SK-N-SH treated with all-trans-retinoic acid at 6 μM for 48 hours (cell line): ENCODE measurements at regions not wholly inside any gene's neighbourhood (a gene's known extent, or its start where the extent isn't known, plus 50 kb on each side); places are given as distances from the start of the nearest gene placed in this dataset.

Experiments
- ATAC-seq: fragments of 200-7000 bp; cut with Tn5 transposase; 3 replicates; pipeline ENCODE4 v1.9.1; 2020; ENCODE audit warnings: mild to moderate bottlenecking, moderate library complexity
- ARNTL ChIP-seq: fragments of 450-650 bp; formaldehyde crosslinking; IDR thresholded peaks from 2 replicates; pipeline ENCODE4 v1.5.0; 2020; ENCODE audit warnings: low read depth, mild to moderate bottlenecking, moderate library complexity, borderline replicate concordance
- BACH2 ChIP-seq: fragments of 250-450 bp; sonication (Bioruptor Pico); IDR thresholded peaks from 2 replicates; pipeline ENCODE4 v1.9.0; 2021; ENCODE audit warnings: mild to moderate bottlenecking, borderline replicate concordance
- CSDC2 ChIP-seq: fragments of 250-450 bp; sonication (Bioruptor Pico); IDR thresholded peaks from 2 replicates; pipeline ENCODE4 v1.5.0; 2020; ENCODE audit warnings: mild to moderate bottlenecking, moderate library complexity
- CSRNP3 ChIP-seq: fragments of 250-450 bp; sonication (Bioruptor Pico); IDR thresholded peaks from 2 replicates; pipeline ENCODE4 v1.5.1; 2021; ENCODE audit warnings: mild to moderate bottlenecking, moderate library complexity
- ESRRG ChIP-seq: fragments of 250-450 bp; sonication (Bioruptor Pico); IDR thresholded peaks from 2 replicates; pipeline ENCODE4 v1.6.1; 2021; ENCODE audit warnings: mild to moderate bottlenecking
- GLIS3 ChIP-seq: fragments of 250-450 bp; sonication (Bioruptor Pico); IDR thresholded peaks from 2 replicates; pipeline ENCODE4 v1.5.0; 2020; ENCODE audit warnings: mild to moderate bottlenecking, moderate library complexity
- OSR1 ChIP-seq: fragments of 250-450 bp; sonication (Bioruptor Pico); IDR thresholded peaks from 2 replicates; pipeline ENCODE4 v1.8.0; 2022; ENCODE audit warnings: moderate library complexity, mild to moderate bottlenecking, inconsistent platforms
- PPARA ChIP-seq: fragments of 250-450 bp; sonication (Bioruptor Pico); IDR thresholded peaks from 2 replicates; pipeline ENCODE4 v1.5.0; 2020; ENCODE audit warnings: mild to moderate bottlenecking, borderline replicate concordance
- RARB ChIP-seq: fragments of 250-450 bp; sonication (Bioruptor Pico); IDR thresholded peaks from 2 replicates; pipeline ENCODE4 v1.8.0; 2021; ENCODE audit warnings: mild to moderate bottlenecking, moderate library complexity
- SNAI2 ChIP-seq: fragments of 250-450 bp; sonication (Bioruptor Pico); IDR thresholded peaks from 2 replicates; pipeline ENCODE4 v1.5.0; 2020; ENCODE audit warnings: mild to moderate bottlenecking, moderate library complexity
- TCF4 ChIP-seq: fragments of 250-450 bp; sonication (Bioruptor Pico); IDR thresholded peaks from 2 replicates; pipeline ENCODE4 v1.8.0; 2021; ENCODE audit warnings: mild to moderate bottlenecking, moderate library complexity, borderline replicate concordance
- TOX ChIP-seq: fragments of 250-450 bp; sonication (Bioruptor Pico); IDR thresholded peaks from 2 replicates; pipeline ENCODE4 v1.8.0; 2021; ENCODE audit warnings: mild to moderate bottlenecking, moderate library complexity, borderline replicate concordance
- ZC3H10 ChIP-seq: fragments of 250-450 bp; sonication (Bioruptor Pico); IDR thresholded peaks from 2 replicates; pipeline ENCODE4 v1.5.1; 2021; ENCODE audit warnings: mild to moderate bottlenecking, moderate library complexity
- ZFP3 ChIP-seq: fragments of 250-450 bp; sonication (Bioruptor Pico); IDR thresholded peaks from 2 replicates; pipeline ENCODE4 v1.5.0; 2020; ENCODE audit warnings: mild to moderate bottlenecking, moderate library complexity
- ZFP30 ChIP-seq: fragments of 450-650 bp; formaldehyde crosslinking; IDR thresholded peaks from 2 replicates; pipeline ENCODE4 v1.5.0; 2022; ENCODE audit warnings: mild to moderate bottlenecking, moderate library complexity
- ZNF565 ChIP-seq: fragments of 450-650 bp; formaldehyde crosslinking; conservative IDR thresholded peaks from 2 replicates; pipeline ENCODE4 v1.5.0; 2020; ENCODE audit warnings: low read depth, mild to moderate bottlenecking, moderate library complexity
- ZNF70 ChIP-seq: fragments of 450-650 bp; formaldehyde crosslinking; IDR thresholded peaks from 2 replicates; pipeline ENCODE4 v1.5.0; 2020; ENCODE audit warnings: mild to moderate bottlenecking, moderate library complexity
- ZNF8 ChIP-seq: fragments of 450-650 bp; formaldehyde crosslinking; IDR thresholded peaks from 2 replicates; pipeline ENCODE4 v1.5.0; 2020; ENCODE audit warnings: mild to moderate bottlenecking, moderate library complexity
- TF ChIP-seq, protein P1 (sequence below): fragments of 250-450 bp; sonication (Bioruptor Pico); IDR thresholded peaks from 2 replicates; pipeline ENCODE4 v1.8.0; 2021; ENCODE audit warnings: low read depth, mild to moderate bottlenecking, moderate library complexity, borderline replicate concordance
- TF ChIP-seq, protein P2 (sequence below): fragments of 250-450 bp; sonication (Bioruptor Pico); IDR thresholded peaks from 2 replicates; pipeline ENCODE4 v1.5.1; 2020; ENCODE audit warnings: low read depth, mild to moderate bottlenecking, moderate library complexity
- TF ChIP-seq, protein P3 (sequence below): fragments of 250-450 bp; sonication (Bioruptor Pico); IDR thresholded peaks from 2 replicates; pipeline ENCODE4 v1.5.0; 2020; ENCODE audit warnings: mild to moderate bottlenecking, moderate library complexity
- TF ChIP-seq, protein P4 (sequence below): fragments of 250-450 bp; sonication (Bioruptor Pico); IDR thresholded peaks from 2 replicates; pipeline ENCODE4 v1.8.0; 2020; ENCODE audit warnings: mild to moderate bottlenecking, moderate library complexity, borderline replicate concordance

DNA sequence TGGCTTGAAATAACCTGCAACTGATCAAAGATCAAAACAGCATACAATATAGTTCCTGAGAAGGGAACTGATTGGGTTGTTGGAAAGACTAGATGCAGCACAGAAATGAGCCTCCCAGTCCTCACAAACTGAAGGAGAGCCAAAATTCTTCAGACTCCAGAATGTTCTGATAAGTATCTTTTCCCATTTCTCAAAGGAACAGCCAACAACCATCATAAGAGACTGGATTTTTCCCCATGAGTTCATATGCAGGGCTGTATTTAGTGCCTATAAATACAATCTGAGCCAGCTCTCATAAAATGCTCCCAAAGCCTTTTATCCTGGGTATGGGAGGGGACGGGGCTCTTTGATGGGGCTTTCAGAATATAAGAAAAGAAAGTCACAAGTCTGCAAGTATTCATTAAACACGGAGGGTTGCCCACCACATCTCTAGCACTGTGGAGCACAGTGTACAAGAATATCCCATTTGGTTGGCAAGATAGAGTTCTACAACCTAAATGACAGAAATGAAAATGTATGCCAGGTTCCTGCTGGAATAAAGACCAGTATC is 50.7 kb upstream of the LYVE1 start:
- TF ChIP-seq PPARA (no peak), OSR1 (no peak), TOX (CRISPR knock-in tag) (no peak), ZC3H10 (CRISPR knock-in tag) (no peak), BACH2 (CRISPR knock-in tag) (no peak), ZFP30 (no peak), ZNF70 (CRISPR knock-in tag) (no peak), GLIS3 (no peak), ZFP3 (CRISPR knock-in tag) (no peak), ZNF565 (CRISPR knock-in tag) (no peak), RARB (CRISPR knock-in tag) (no peak), TCF4 (CRISPR knock-in tag) (no peak), CSRNP3 (CRISPR knock-in tag) (no peak), ARNTL (CRISPR knock-in tag) (no peak), ESRRG (CRISPR knock-in tag) (no peak)
- TF ChIP-seq, protein P1, sequence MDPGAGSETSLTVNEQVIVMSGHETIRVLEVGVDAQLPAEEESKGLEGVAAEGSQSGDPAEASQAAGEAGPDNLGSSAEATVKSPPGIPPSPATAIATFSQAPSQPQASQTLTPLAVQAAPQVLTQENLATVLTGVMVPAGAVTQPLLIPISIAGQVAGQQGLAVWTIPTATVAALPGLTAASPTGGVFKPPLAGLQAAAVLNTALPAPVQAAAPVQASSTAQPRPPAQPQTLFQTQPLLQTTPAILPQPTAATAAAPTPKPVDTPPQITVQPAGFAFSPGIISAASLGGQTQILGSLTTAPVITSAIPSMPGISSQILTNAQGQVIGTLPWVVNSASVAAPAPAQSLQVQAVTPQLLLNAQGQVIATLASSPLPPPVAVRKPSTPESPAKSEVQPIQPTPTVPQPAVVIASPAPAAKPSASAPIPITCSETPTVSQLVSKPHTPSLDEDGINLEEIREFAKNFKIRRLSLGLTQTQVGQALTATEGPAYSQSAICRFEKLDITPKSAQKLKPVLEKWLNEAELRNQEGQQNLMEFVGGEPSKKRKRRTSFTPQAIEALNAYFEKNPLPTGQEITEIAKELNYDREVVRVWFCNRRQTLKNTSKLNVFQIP (CRISPR knock-in tag) = no peak
- TF ChIP-seq, protein P2, sequence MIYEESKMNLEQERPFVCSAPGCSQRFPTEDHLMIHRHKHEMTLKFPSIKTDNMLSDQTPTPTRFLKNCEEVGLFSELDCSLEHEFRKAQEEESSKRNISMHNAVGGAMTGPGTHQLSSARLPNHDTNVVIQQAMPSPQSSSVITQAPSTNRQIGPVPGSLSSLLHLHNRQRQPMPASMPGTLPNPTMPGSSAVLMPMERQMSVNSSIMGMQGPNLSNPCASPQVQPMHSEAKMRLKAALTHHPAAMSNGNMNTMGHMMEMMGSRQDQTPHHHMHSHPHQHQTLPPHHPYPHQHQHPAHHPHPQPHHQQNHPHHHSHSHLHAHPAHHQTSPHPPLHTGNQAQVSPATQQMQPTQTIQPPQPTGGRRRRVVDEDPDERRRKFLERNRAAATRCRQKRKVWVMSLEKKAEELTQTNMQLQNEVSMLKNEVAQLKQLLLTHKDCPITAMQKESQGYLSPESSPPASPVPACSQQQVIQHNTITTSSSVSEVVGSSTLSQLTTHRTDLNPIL (CRISPR knock-in tag) = no peak
- no peak for ATAC-seq

DNA sequence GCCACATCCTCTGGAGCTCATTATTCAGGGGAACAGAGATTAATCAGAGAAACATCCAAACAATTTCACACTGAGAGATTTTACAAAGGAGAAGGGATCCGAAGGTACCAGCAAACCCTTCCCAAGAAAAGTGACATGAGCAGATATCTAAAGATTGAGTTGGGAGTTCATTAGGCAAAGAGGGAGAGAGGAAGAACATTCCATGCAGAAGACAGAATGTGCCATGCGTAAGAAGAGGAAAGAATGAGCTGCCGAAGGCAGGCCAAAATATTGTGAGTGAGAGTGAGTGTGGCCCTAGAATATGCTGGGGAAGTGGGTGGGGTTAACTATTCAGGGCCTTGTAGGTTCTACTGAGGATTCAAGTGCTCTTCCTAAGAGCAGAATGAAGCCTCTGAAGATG is 50.0 kb upstream of the LYVE1 start:
- ATAC-seq = no peak
- TF ChIP-seq ZNF8 (CRISPR knock-in tag) (no peak), OSR1 (no peak), CSDC2 (CRISPR knock-in tag) (no peak), SNAI2 (CRISPR knock-in tag) (no peak), TOX (CRISPR knock-in tag) (no peak), ARNTL (CRISPR knock-in tag) (no peak), ESRRG (CRISPR knock-in tag) (no peak), TCF4 (CRISPR knock-in tag) (no peak), ZFP3 (CRISPR knock-in tag) (no peak)
- TF ChIP-seq, protein P3, sequence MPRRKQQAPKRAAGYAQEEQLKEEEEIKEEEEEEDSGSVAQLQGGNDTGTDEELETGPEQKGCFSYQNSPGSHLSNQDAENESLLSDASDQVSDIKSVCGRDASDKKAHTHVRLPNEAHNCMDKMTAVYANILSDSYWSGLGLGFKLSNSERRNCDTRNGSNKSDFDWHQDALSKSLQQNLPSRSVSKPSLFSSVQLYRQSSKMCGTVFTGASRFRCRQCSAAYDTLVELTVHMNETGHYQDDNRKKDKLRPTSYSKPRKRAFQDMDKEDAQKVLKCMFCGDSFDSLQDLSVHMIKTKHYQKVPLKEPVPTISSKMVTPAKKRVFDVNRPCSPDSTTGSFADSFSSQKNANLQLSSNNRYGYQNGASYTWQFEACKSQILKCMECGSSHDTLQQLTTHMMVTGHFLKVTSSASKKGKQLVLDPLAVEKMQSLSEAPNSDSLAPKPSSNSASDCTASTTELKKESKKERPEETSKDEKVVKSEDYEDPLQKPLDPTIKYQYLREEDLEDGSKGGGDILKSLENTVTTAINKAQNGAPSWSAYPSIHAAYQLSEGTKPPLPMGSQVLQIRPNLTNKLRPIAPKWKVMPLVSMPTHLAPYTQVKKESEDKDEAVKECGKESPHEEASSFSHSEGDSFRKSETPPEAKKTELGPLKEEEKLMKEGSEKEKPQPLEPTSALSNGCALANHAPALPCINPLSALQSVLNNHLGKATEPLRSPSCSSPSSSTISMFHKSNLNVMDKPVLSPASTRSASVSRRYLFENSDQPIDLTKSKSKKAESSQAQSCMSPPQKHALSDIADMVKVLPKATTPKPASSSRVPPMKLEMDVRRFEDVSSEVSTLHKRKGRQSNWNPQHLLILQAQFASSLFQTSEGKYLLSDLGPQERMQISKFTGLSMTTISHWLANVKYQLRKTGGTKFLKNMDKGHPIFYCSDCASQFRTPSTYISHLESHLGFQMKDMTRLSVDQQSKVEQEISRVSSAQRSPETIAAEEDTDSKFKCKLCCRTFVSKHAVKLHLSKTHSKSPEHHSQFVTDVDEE (CRISPR knock-in tag) = no peak
- TF ChIP-seq, protein P4, sequence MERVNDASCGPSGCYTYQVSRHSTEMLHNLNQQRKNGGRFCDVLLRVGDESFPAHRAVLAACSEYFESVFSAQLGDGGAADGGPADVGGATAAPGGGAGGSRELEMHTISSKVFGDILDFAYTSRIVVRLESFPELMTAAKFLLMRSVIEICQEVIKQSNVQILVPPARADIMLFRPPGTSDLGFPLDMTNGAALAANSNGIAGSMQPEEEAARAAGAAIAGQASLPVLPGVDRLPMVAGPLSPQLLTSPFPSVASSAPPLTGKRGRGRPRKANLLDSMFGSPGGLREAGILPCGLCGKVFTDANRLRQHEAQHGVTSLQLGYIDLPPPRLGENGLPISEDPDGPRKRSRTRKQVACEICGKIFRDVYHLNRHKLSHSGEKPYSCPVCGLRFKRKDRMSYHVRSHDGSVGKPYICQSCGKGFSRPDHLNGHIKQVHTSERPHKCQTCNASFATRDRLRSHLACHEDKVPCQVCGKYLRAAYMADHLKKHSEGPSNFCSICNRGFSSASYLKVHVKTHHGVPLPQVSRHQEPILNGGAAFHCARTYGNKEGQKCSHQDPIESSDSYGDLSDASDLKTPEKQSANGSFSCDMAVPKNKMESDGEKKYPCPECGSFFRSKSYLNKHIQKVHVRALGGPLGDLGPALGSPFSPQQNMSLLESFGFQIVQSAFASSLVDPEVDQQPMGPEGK = no peak
